Calu3 (cell line): ENCODE measurements at regions not wholly inside any gene's neighbourhood (a gene's known extent, or its start where the extent isn't known, plus 50 kb on each side); places are given as distances from the start of the nearest gene placed in this dataset.

Experiments used
- BruUV-seq: library from RNA; stranded (reverse); fragments of 400-500 nt; replicated peaks from 2 replicates; lab custom pipeline; 2021; lab: Mats Ljungman, UMichigan
- CTCF ChIA-PET: fragments of 300-600 bp; sonication (Branson Sonifier 250); formaldehyde crosslinking; loops from one replicate; lab custom pipeline; 2022; ENCODE audit warnings: antibody characterized with exemption; lab: Charles Lee
- DNase-seq: peaks from one replicate; pipeline ENCODE4 v3.0.0; 2022
- H3K27ac Mint-ChIP-seq: one replicate; pipeline ENCODE4 v1.8.0; 2022; ENCODE audit warnings: mixed read lengths; ENCODE audit not compliant: unreplicated experiment
- H3K27me3 Mint-ChIP-seq: one replicate; pipeline ENCODE4 v1.8.0; 2022; ENCODE audit warnings: mixed read lengths; ENCODE audit not compliant: unreplicated experiment
- H3K36me3 Mint-ChIP-seq: one replicate; pipeline ENCODE4 v1.8.0; 2022; ENCODE audit warnings: mild to moderate bottlenecking, moderate library complexity, mixed read lengths; ENCODE audit not compliant: insufficient read depth, unreplicated experiment
- H3K4me1 Mint-ChIP-seq: one replicate; pipeline ENCODE4 v1.8.0; 2022; ENCODE audit warnings: mild to moderate bottlenecking, low read depth, mixed read lengths; ENCODE audit not compliant: unreplicated experiment
- H3K4me3 Mint-ChIP-seq: one replicate; pipeline ENCODE4 v1.8.0; 2022; ENCODE audit warnings: mild to moderate bottlenecking, low read depth, moderate library complexity, mixed read lengths; ENCODE audit not compliant: unreplicated experiment
- H3K9me3 Mint-ChIP-seq: one replicate; pipeline ENCODE4 v1.8.0; 2022; ENCODE audit warnings: low read depth, mixed read lengths; ENCODE audit not compliant: unreplicated experiment
- CTCF ChIP-seq: fragments of 200-600 bp; IDR thresholded peaks from one replicate; pipeline ENCODE4 v1.8.0; 2022; ENCODE audit warnings: antibody characterized with exemption; ENCODE audit not compliant: unreplicated experiment
- intact Hi-C: fragments of 100-400 bp; cut with micrococcal nuclease; formaldehyde crosslinking; loops from one replicate; pipeline ENCODE4 v1.10.0; 2022; ENCODE audit not compliant: unreplicated experiment

DNA sequence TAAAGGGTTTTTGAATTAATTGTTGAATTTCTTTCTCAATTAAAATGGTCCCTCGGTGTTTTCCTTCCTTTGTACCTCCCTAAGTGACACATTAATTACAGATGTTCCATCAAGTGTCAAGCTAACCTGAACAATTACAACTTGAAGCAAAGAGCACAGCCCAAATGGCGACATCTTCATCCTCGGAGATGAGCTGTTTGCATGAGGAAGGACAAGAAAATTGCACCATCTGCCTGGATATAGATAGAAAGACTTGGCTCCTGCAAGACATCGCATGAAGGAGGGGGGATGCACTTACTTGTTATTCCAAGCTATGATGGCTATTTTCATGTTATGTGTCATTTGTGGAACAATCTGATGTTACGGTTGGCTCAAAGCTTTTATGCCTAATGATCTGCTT, 86.4 kb upstream of the ZKSCAN2 start:
- Mint-ChIP-seq H3K4me3 (no peak overlapping the region), H3K36me3 (no peaks in the 10 kb centered on the region), H3K27me3 (peaks cover 65% of the 10 kb centered on the region), H3K9me3 (no peaks in the 10 kb centered on the region), H3K27ac (no peak overlapping the region), H3K4me1 (no peaks in the 10 kb centered on the region)
- intact Hi-C loops = no loop called here
- DNase-seq = no peak
- CTCF ChIA-PET = no interaction called here
- TF ChIP-seq CTCF = no peak
- BruUV-seq = no TSS peak

GRCh38 chr16:25340973-25341372, 83.3 kb upstream of the ZKSCAN2 start:
- H3K27ac Mint-ChIP-seq = no peak overlapping the region
- CTCF ChIA-PET = no interaction called here
- no peaks in the 10 kb centered on the region for H3K4me1 Mint-ChIP-seq
- H3K4me3 Mint-ChIP-seq = no peak overlapping the region
- DNase-seq = no peak
- peaks cover 55% of the 10 kb centered on the region for H3K27me3 Mint-ChIP-seq
- no TSS peak for BruUV-seq
- H3K9me3 Mint-ChIP-seq = no peaks in the 10 kb centered on the region
- intact Hi-C loops = no loop called here
- no peak for TF ChIP-seq CTCF
- no peaks in the 10 kb centered on the region for H3K36me3 Mint-ChIP-seq

- intact Hi-C loops = no loop called here
- Mint-ChIP-seq H3K4me1 (no peaks in the 10 kb centered on the region), H3K36me3 (no peaks in the 10 kb centered on the region), H3K27me3 (peaks cover 4% of the 10 kb centered on the region), H3K27ac (no peak overlapping the region), H3K4me3 (no peak overlapping the region), H3K9me3 (peaks cover 6% of the 10 kb centered on the region)
- no TSS peak for BruUV-seq
- CTCF ChIA-PET = no interaction called here
- no peak for TF ChIP-seq CTCF
- DNase-seq = no peak
These were observed 60.2 kb upstream of the ZKSCAN2 start for GRCh38 chr16:25317732-25318316.

GRCh38 chr16:25311950-25312349, 54.3 kb upstream of the ZKSCAN2 start:
- no TSS peak for BruUV-seq
- no peaks in the 10 kb centered on the region for H3K36me3 Mint-ChIP-seq
- DNase-seq = no peak
- TF ChIP-seq CTCF = no peak
- H3K27me3 Mint-ChIP-seq = no peaks in the 10 kb centered on the region
- no peak overlapping the region for H3K27ac Mint-ChIP-seq
- CTCF ChIA-PET = no interaction called here
- no peak overlapping the region for H3K4me3 Mint-ChIP-seq
- H3K9me3 Mint-ChIP-seq = peaks cover 6% of the 10 kb centered on the region
- H3K4me1 Mint-ChIP-seq = no peaks in the 10 kb centered on the region
- intact Hi-C loops = no loop called here
